Upper lobe of right lung (tissue), 1 donor: ENCODE measurements at regions not wholly inside any gene's neighbourhood (a gene's known extent, or its start where the extent isn't known, plus 50 kb on each side); places are given as distances from the start of the nearest gene placed in this dataset.

ENCODE experiments used
- ATAC-seq: fragments of 200-7000 bp; cut with Tn5 transposase; one replicate; pipeline ENCODE4 v1.9.1; 2020; ENCODE audit warnings: mild to moderate bottlenecking, moderate library complexity
- DNase-seq: peaks from one replicate; pipeline ENCODE4 v3.0.0-alpha.2; 2020
- H3K27ac ChIP-seq: fragments of 200-600 bp; one replicate; pipeline ENCODE4 v1.8.0; 2022
- H3K27me3 ChIP-seq: fragments of 200-600 bp; one replicate; pipeline ENCODE4 v1.8.0; 2022; ENCODE audit warnings: mild to moderate bottlenecking
- H3K36me3 ChIP-seq: fragments of 200-600 bp; one replicate; pipeline ENCODE4 v1.8.0; 2022
- H3K4me1 ChIP-seq: fragments of 200-600 bp; one replicate; pipeline ENCODE4 v1.8.0; 2022
- H3K4me3 ChIP-seq: fragments of 200-600 bp; one replicate; pipeline ENCODE4 v1.8.0; 2022; ENCODE audit warnings: mild to moderate bottlenecking
- H3K9me3 ChIP-seq: fragments of 200-600 bp; one replicate; pipeline ENCODE4 v1.8.0; 2022
- intact Hi-C: fragments of 100-400 bp; cut with DNase I; formaldehyde crosslinking; loops from one replicate; pipeline ENCODE4 v1.11.0; 2022
- TF ChIP-seq, protein P1 (sequence below): fragments of 200-600 bp; IDR thresholded peaks from one replicate; pipeline ENCODE4 v1.8.0; 2022; ENCODE audit warnings: antibody characterized with exemption
- donor health status: DM: no; HTN: yes; CAD: no; lungs with severe emphysema.

GRCh38 chr3:10748040-10748439 is 68.0 kb upstream of the SLC6A11 start:
- intact Hi-C loops = no loop called here
- H3K27ac ChIP-seq = no peak overlapping the region
- TF ChIP-seq, protein P1, sequence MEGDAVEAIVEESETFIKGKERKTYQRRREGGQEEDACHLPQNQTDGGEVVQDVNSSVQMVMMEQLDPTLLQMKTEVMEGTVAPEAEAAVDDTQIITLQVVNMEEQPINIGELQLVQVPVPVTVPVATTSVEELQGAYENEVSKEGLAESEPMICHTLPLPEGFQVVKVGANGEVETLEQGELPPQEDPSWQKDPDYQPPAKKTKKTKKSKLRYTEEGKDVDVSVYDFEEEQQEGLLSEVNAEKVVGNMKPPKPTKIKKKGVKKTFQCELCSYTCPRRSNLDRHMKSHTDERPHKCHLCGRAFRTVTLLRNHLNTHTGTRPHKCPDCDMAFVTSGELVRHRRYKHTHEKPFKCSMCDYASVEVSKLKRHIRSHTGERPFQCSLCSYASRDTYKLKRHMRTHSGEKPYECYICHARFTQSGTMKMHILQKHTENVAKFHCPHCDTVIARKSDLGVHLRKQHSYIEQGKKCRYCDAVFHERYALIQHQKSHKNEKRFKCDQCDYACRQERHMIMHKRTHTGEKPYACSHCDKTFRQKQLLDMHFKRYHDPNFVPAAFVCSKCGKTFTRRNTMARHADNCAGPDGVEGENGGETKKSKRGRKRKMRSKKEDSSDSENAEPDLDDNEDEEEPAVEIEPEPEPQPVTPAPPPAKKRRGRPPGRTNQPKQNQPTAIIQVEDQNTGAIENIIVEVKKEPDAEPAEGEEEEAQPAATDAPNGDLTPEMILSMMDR = no peak
- H3K4me1 ChIP-seq = no peaks in the 10 kb centered on the region
- no peaks in the 10 kb centered on the region for H3K36me3 ChIP-seq
- H3K9me3 ChIP-seq = no peaks in the 10 kb centered on the region
- H3K27me3 ChIP-seq = peaks cover 19% of the 10 kb centered on the region
- DNase-seq = no peak
- no peak for ATAC-seq
- H3K4me3 ChIP-seq = no peak overlapping the region

DNA sequence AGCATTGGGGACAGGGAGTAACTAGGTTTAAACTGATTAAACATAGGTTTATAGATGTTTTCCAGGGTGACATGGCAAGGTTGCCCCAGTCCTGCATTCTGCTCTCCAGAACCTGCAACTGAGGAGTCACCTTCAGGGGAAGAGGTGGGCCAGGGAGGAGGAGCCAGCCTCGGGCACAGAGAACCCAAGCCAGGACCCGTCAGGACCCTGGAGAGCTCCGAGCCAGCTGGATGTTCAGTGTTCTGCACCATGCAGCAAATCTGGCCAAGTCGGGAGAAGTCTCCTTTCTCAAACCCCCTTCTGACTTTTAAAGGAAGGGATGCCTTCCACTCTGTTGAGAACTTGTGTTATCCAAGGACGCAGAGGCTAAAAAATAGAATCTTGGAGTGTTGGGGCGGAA is 62.1 kb upstream of the SLC6A11 start:
- peak; percentile 47 for ATAC-seq
- no peak for DNase-seq
- TF ChIP-seq, protein P1 = no peak
- Histone ChIP-seq H3K36me3 (no peaks in the 10 kb centered on the region), H3K27ac (no peak overlapping the region), H3K27me3 (peaks cover 30% of the 10 kb centered on the region), H3K9me3 (no peaks in the 10 kb centered on the region), H3K4me1 (no peaks in the 10 kb centered on the region), H3K4me3 (no peak overlapping the region)
- intact Hi-C loops = no loop called here

GRCh38 chr3:10756546-10756945 is 59.5 kb upstream of the SLC6A11 start:
- H3K27me3 ChIP-seq = peaks cover 22% of the 10 kb centered on the region
- TF ChIP-seq, protein P1 = no peak
- H3K4me3 ChIP-seq = no peak overlapping the region
- no peaks in the 10 kb centered on the region for H3K9me3 ChIP-seq
- ATAC-seq (no peak), DNase-seq (no peak)
- H3K27ac ChIP-seq = no peak overlapping the region
- H3K4me1 ChIP-seq = no peaks in the 10 kb centered on the region
- intact Hi-C loops = loop anchor here (5.0 kb wide), 1 partner anchor 301 kb away; no protein-coding TSS in a partner anchor
- no peaks in the 10 kb centered on the region for H3K36me3 ChIP-seq

DNA sequence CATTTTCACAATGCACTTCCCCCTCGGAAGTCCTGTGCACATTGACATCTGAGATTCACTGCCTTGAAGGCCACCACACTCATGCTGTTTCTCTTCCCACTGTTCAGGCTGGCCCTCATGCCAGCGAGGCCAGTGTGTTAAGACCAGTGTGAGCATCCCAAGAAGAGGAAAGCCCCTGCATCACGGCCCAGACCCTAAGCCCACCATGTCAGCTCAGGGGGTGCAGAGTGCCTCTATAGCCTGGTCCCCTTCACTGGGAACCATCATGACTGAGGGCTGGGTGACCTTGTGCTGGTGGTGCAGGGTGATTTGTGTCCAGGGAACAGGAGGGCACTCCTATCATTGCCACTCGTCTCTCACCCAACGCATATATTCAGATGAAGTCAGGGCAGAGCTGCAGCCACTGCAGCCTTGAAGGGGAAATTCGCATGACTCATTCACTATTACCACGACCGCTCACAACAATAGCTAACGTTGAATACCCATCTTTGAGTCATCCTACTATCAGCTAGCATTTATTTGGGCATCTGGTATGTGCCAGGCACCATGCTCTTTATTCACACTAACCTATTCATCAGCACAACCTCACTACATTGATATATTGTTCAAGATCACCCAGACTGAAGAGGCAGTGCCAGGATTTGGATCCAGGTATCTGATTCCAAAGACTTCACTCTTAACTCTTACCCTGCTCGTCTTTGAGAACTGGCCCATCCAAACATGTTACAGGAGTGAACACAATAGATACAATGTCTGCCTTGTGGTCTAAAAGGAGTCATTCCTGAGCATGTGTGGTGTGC is 58.8 kb upstream of the SLC6A11 start:
- no peak overlapping the region for H3K4me3 ChIP-seq
- ATAC-seq (no peak), DNase-seq (no peak)
- H3K27ac ChIP-seq = no peak overlapping the region
- no peaks in the 10 kb centered on the region for H3K9me3 ChIP-seq
- TF ChIP-seq, protein P1 = no peak
- intact Hi-C loops = loop anchor here (5.0 kb wide), 1 partner anchor 300 kb away; no protein-coding TSS in a partner anchor
- H3K36me3 ChIP-seq = no peaks in the 10 kb centered on the region
- H3K27me3 ChIP-seq = peaks cover 22% of the 10 kb centered on the region
- no peaks in the 10 kb centered on the region for H3K4me1 ChIP-seq

DNA sequence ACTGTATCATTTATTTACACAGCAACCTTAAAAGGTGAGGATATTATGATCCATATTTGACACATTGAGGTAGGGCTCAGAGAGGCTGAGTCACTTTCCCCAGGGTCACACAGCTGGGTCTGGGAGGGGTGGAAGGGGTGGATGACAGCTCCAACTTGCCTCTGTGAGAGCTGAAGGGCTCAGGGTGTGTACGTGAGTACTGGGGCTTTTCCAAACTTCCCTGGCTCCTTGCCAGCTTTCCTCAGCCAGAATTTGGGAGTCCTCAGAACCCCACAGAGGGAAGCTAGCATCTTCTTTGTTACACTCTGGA is 58.3 kb upstream of the SLC6A11 start:
- intact Hi-C loops = loop anchor here (5.0 kb wide), 1 partner anchor 300 kb away; no protein-coding TSS in a partner anchor
- Histone ChIP-seq H3K4me1 (no peaks in the 10 kb centered on the region), H3K27me3 (peaks cover 21% of the 10 kb centered on the region), H3K4me3 (no peak overlapping the region), H3K9me3 (no peaks in the 10 kb centered on the region), H3K27ac (no peak overlapping the region), H3K36me3 (no peaks in the 10 kb centered on the region)
- TF ChIP-seq, protein P1 = no peak
- DNase-seq (no peak), ATAC-seq (no peak)
